Nephron progenitor cell (in vitro differentiated cells): ENCODE measurements at regions not wholly inside any gene's neighbourhood (a gene's known extent, or its start where the extent isn't known, plus 50 kb on each side); places are given as distances from the start of the nearest gene placed in this dataset.

Experiments used
- DNase-seq: peaks from one replicate; pipeline ENCODE4 v3.0.0; 2021
- H3K27ac Mint-ChIP-seq: 2 replicates; pipeline ENCODE4 v1.8.0; 2021; ENCODE audit warnings: mild to moderate bottlenecking, moderate library complexity, mixed read lengths
- H3K27me3 Mint-ChIP-seq: 2 replicates; pipeline ENCODE4 v1.8.0; 2021; ENCODE audit warnings: mild to moderate bottlenecking, low read depth, mixed read lengths; ENCODE audit not compliant: poor library complexity
- H3K36me3 Mint-ChIP-seq: 2 replicates; pipeline ENCODE4 v1.8.0; 2021; ENCODE audit warnings: low read depth, mixed read lengths
- H3K4me1 Mint-ChIP-seq: 2 replicates; pipeline ENCODE4 v1.8.0; 2021; ENCODE audit warnings: mixed read lengths
- H3K4me3 Mint-ChIP-seq: 2 replicates; pipeline ENCODE4 v1.8.0; 2021; ENCODE audit warnings: mild to moderate bottlenecking, moderate library complexity, mixed read lengths
- H3K9me3 Mint-ChIP-seq: 2 replicates; pipeline ENCODE4 v1.8.0; 2021; ENCODE audit warnings: mild to moderate bottlenecking, moderate library complexity, mixed read lengths
- CTCF ChIP-seq: fragments of 200-600 bp; sonication (generic); IDR thresholded peaks from 2 replicates; pipeline ENCODE4 v1.5.0; 2021; ENCODE audit warnings: antibody characterized with exemption

- H3K4me1 Mint-ChIP-seq: peaks cover 18% of the 10 kb centered on the region
Observed at GRCh38 chr6:1130709-1131108, 181.2 kb upstream of the FOXQ1 start.

GRCh38 chr6:1129131-1129530 is 182.8 kb upstream of the FOXQ1 start:
- Mint-ChIP-seq H3K9me3 (no peaks in the 10 kb centered on the region), H3K4me1 (peaks cover 18% of the 10 kb centered on the region), H3K4me3 (no peak overlapping the region), H3K36me3 (no peaks in the 10 kb centered on the region), H3K27ac (no peak overlapping the region), H3K27me3 (peaks cover 28% of the 10 kb centered on the region)
- no peak for DNase-seq
- TF ChIP-seq CTCF: no peak

More at GRCh38 chr6:1130709-1131108, 181.2 kb upstream of the FOXQ1 start:
- H3K36me3 Mint-ChIP-seq: no peaks in the 10 kb centered on the region
- DNase-seq: no peak
- H3K27ac Mint-ChIP-seq: no peak overlapping the region
- peaks cover 35% of the 10 kb centered on the region for H3K27me3 Mint-ChIP-seq
- no peak for TF ChIP-seq CTCF
- no peak overlapping the region for H3K4me3 Mint-ChIP-seq
- no peaks in the 10 kb centered on the region for H3K9me3 Mint-ChIP-seq

GRCh38 chr6:1127597-1128288 is 184.2 kb upstream of the FOXQ1 start:
- Mint-ChIP-seq H3K4me3 (no peak overlapping the region), H3K27ac (no peak overlapping the region), H3K9me3 (no peaks in the 10 kb centered on the region), H3K27me3 (peaks cover 21% of the 10 kb centered on the region), H3K36me3 (no peaks in the 10 kb centered on the region), H3K4me1 (peaks cover 29% of the 10 kb centered on the region)
- no peak for TF ChIP-seq CTCF
- no peak for DNase-seq

- no peaks in the 10 kb centered on the region for H3K36me3 Mint-ChIP-seq
- H3K4me1 Mint-ChIP-seq: peaks cover 28% of the 10 kb centered on the region
- no peak for TF ChIP-seq CTCF
- H3K4me3 Mint-ChIP-seq: no peak overlapping the region
- H3K27ac Mint-ChIP-seq: no peak overlapping the region
- no peaks in the 10 kb centered on the region for H3K9me3 Mint-ChIP-seq
- no peak for DNase-seq
- H3K27me3 Mint-ChIP-seq: peaks cover 17% of the 10 kb centered on the region
Observed at GRCh38 chr6:1127129-1127528, 184.8 kb upstream of the FOXQ1 start.

- Mint-ChIP-seq H3K36me3 (no peaks in the 10 kb centered on the region), H3K27ac (no peak overlapping the region), H3K27me3 (peaks cover 15% of the 10 kb centered on the region), H3K9me3 (no peaks in the 10 kb centered on the region), H3K4me3 (no peak overlapping the region), H3K4me1 (peaks cover 17% of the 10 kb centered on the region)
- no peak for DNase-seq
- TF ChIP-seq CTCF: no peak
Observed at GRCh38 chr6:1126036-1126435, 185.9 kb upstream of the FOXQ1 start.

GRCh38 chr6:1125297-1125696 is 186.6 kb upstream of the FOXQ1 start:
- H3K36me3 Mint-ChIP-seq: no peaks in the 10 kb centered on the region
- no peak for DNase-seq
- H3K9me3 Mint-ChIP-seq: no peaks in the 10 kb centered on the region
- peaks cover 17% of the 10 kb centered on the region for H3K4me1 Mint-ChIP-seq
- H3K4me3 Mint-ChIP-seq: no peak overlapping the region
- no peak overlapping the region for H3K27ac Mint-ChIP-seq
- H3K27me3 Mint-ChIP-seq: peaks cover 15% of the 10 kb centered on the region
- no peak for TF ChIP-seq CTCF
